ENCODE measurements at regions not wholly inside any gene's neighbourhood (a gene's known extent, or its start where the extent isn't known, plus 50 kb on each side); places are given as distances from the start of the nearest gene placed in this dataset.

- Histone ChIP-seq H3K27ac (no peak overlapping the region), H3K27me3 (no peaks in the 10 kb centered on the region), H3K4me1 (no peaks in the 10 kb centered on the region), H3K36me3 (no peaks in the 10 kb centered on the region), H3K9me3 (no peaks in the 10 kb centered on the region), H3K4me3 (no peak overlapping the region)
- intact Hi-C loops (cut with DNase I; ENCODE audit: low total_unique reads) = no loop called here
- no peak for DNase-seq
- no peak for TF ChIP-seq CTCF (IDR thresholded peaks at IDR 0.05)
- no peak for TF ChIP-seq POLR2A (IDR thresholded peaks at IDR 0.05)
These were observed 69.7 kb upstream of the ACKR3 start for GRCh38 chr2:236499691-236500578.

- TF ChIP-seq CTCF (IDR thresholded peaks at IDR 0.05) (no peak), POLR2A (IDR thresholded peaks at IDR 0.05) (no peak)
- no peaks in the 10 kb centered on the region for H3K27me3 ChIP-seq
- no peaks in the 10 kb centered on the region for H3K4me1 ChIP-seq
- H3K4me3 ChIP-seq = no peak overlapping the region
- H3K9me3 ChIP-seq = no peaks in the 10 kb centered on the region
- no peak overlapping the region for H3K27ac ChIP-seq
- no peak for DNase-seq
- intact Hi-C loops (cut with DNase I; ENCODE audit: low total_unique reads) = no loop called here
- H3K36me3 ChIP-seq = no peaks in the 10 kb centered on the region
These were observed 68.6 kb upstream of the ACKR3 start for GRCh38 chr2:236501026-236501425.

- H3K9me3 ChIP-seq = no peaks in the 10 kb centered on the region
- no peak for TF ChIP-seq CTCF (IDR thresholded peaks at IDR 0.05)
- no peak for TF ChIP-seq POLR2A (IDR thresholded peaks at IDR 0.05)
- no peaks in the 10 kb centered on the region for H3K27me3 ChIP-seq
- intact Hi-C loops (cut with DNase I; ENCODE audit: low total_unique reads) = no loop called here
- no peak overlapping the region for H3K4me3 ChIP-seq
- no peaks in the 10 kb centered on the region for H3K4me1 ChIP-seq
- H3K27ac ChIP-seq = no peak overlapping the region
- no peak for DNase-seq
- no peaks in the 10 kb centered on the region for H3K36me3 ChIP-seq
These were observed 68.1 kb upstream of the ACKR3 start for GRCh38 chr2:236501531-236501930.

GRCh38 chr2:236503100-236503499 is 66.5 kb upstream of the ACKR3 start:
- Histone ChIP-seq H3K9me3 (no peaks in the 10 kb centered on the region), H3K27ac (no peak overlapping the region), H3K4me1 (no peaks in the 10 kb centered on the region), H3K27me3 (no peaks in the 10 kb centered on the region), H3K4me3 (no peak overlapping the region), H3K36me3 (no peaks in the 10 kb centered on the region)
- intact Hi-C loops (cut with DNase I; ENCODE audit: low total_unique reads) = no loop called here
- TF ChIP-seq POLR2A (IDR thresholded peaks at IDR 0.05) = no peak
- TF ChIP-seq CTCF (IDR thresholded peaks at IDR 0.05) = no peak
- DNase-seq = no peak

GRCh38 chr2:236503583-236503982 is 66.0 kb upstream of the ACKR3 start:
- Histone ChIP-seq H3K27me3 (no peaks in the 10 kb centered on the region), H3K4me3 (no peak overlapping the region), H3K27ac (no peak overlapping the region), H3K9me3 (no peaks in the 10 kb centered on the region), H3K36me3 (no peaks in the 10 kb centered on the region), H3K4me1 (no peaks in the 10 kb centered on the region)
- no peak for DNase-seq
- TF ChIP-seq POLR2A (IDR thresholded peaks at IDR 0.05) = no peak
- no peak for TF ChIP-seq CTCF (IDR thresholded peaks at IDR 0.05)
- intact Hi-C loops (cut with DNase I; ENCODE audit: low total_unique reads) = no loop called here

Data from uterus (tissue), 3 donors.